ENCODE measurements at regions not wholly inside any gene's neighbourhood (a gene's known extent, or its start where the extent isn't known, plus 50 kb on each side); places are given as distances from the start of the nearest gene placed in this dataset.

DNA sequence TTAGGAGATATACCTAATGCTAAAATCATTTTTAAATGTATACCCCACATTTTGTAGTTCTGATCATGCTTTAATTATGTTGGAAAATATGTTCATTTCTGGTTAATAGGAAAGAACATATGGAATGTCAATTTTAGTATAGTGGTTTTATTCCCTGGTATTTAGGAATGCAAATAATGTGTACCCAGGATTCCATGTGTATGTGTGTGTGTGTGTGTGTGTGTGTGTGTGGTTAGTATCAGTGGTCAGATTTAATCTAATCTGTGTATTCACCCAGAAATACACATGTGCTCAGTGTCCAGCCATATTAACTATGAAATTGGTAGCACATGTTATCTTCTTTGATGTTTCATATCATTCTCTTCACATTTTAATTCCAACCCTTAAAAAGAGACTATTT lies 233.5 kb upstream of the DCBLD2 start:
- no peak overlapping the region for H3K4me2 ChIP-seq (ENCODE audit: low read depth, low read length)
- no peaks in the 10 kb centered on the region for H3K4me1 ChIP-seq (ENCODE audit: insufficient read depth, low read length)
- DNase-seq (ENCODE audit: low spot score) (no peak), FAIRE-seq (no peak), ATAC-seq (no peak)
- H3K4me3 ChIP-seq (replicated peaks in 1 of 3; ENCODE audit: insufficient read depth in 1 of 3, low read depth in 2 of 3, low read length in 3 of 3), result no peak overlapping the region
- ChIA-PET CTCF (ENCODE audit: low intra/inter-chr PET ratio, low total read pairs) (no interaction called here), POLR2A (no interaction called here)
- in situ Hi-C loops (cut with HindIII; ENCODE audit: extremely low pct_ligation_motif_present, low pct_unique_long_range_greater_than_20kb) (no loop called here), intact Hi-C loops (cut with micrococcal nuclease; ENCODE audit: unreplicated experiment) (no loop called here)
- no peak overlapping the region for H3K27ac ChIP-seq (ENCODE audit: extremely low read length, insufficient read depth, low read length)
- H3K27me3 ChIP-seq (ENCODE audit: control insufficient read depth in 1 of 2, insufficient read depth in 2 of 2, low read length in 2 of 2), result no peaks in the 10 kb centered on the region
- no peak for TF ChIP-seq ZNF543 (CRISPR knock-in tag; IDR thresholded peaks at IDR 0.05)
- TF ChIP-seq, protein P1, sequence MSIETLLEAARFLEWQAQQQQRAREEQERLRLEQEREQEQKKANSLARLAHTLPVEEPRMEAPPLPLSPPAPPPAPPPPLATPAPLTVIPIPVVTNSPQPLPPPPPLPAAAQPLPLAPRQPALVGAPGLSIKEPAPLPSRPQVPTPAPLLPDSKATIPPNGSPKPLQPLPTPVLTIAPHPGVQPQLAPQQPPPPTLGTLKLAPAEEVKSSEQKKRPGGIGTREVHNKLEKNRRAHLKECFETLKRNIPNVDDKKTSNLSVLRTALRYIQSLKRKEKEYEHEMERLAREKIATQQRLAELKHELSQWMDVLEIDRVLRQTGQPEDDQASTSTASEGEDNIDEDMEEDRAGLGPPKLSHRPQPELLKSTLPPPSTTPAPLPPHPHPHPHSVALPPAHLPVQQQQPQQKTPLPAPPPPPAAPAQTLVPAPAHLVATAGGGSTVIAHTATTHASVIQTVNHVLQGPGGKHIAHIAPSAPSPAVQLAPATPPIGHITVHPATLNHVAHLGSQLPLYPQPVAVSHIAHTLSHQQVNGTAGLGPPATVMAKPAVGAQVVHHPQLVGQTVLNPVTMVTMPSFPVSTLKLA (IDR thresholded peaks at IDR 0.05), result peak; percentile 48
- H4K20me1 ChIP-seq (ENCODE audit: insufficient read depth, low read length), result no peaks in the 10 kb centered on the region
- H2AFZ ChIP-seq (ENCODE audit: low read length), result no peak overlapping the region
- BruUV-seq (replicated peaks), result no TSS peak
- no peaks in the 10 kb centered on the region for H3K9me3 ChIP-seq (ENCODE audit: low read length)
- no peak overlapping the region for H3K9ac ChIP-seq (ENCODE audit: insufficient read depth, low read depth, low read length)
- H3K79me2 ChIP-seq (ENCODE audit: insufficient read depth, low read length), result no peaks in the 10 kb centered on the region
- H3K36me3 ChIP-seq (replicated peaks in 1 of 2; ENCODE audit: control insufficient read depth in 1 of 2, insufficient read depth in 2 of 2, low read length in 2 of 2), result no peaks in the 10 kb centered on the region

DNA sequence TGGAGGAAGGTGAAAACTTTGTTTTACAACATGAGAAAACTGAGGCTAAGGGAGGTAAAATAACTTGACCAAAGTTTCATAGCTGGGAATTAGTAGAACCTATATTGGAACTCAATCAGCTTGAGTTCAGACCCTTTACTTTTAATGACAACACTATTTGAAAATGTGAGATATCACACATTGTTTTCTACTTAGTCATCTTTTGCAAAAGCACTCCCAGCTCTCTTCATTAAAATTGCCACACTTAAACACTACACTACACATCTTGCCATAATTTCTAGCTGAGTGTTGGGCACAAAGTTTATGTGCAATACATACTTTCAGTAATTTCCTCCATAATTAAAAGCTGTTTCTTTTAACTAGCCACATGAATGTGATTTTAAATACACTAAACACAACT lies 230.4 kb upstream of the DCBLD2 start:
- Histone ChIP-seq H3K9ac (ENCODE audit: insufficient read depth, low read depth, low read length) (no peak overlapping the region), H3K27me3 (ENCODE audit: control insufficient read depth in 1 of 2, insufficient read depth in 2 of 2, low read length in 2 of 2) (no peaks in the 10 kb centered on the region), H3K79me2 (ENCODE audit: insufficient read depth, low read length) (no peaks in the 10 kb centered on the region), H3K4me1 (ENCODE audit: insufficient read depth, low read length) (no peaks in the 10 kb centered on the region), H2AFZ (ENCODE audit: low read length) (no peak overlapping the region), H4K20me1 (ENCODE audit: insufficient read depth, low read length) (no peaks in the 10 kb centered on the region), H3K4me2 (ENCODE audit: low read depth, low read length) (no peak overlapping the region), H3K4me3 (replicated peaks in 1 of 3; ENCODE audit: insufficient read depth in 1 of 3, low read depth in 2 of 3, low read length in 3 of 3) (no peak overlapping the region), H3K36me3 (replicated peaks in 1 of 2; ENCODE audit: control insufficient read depth in 1 of 2, insufficient read depth in 2 of 2, low read length in 2 of 2) (no peaks in the 10 kb centered on the region), H3K27ac (ENCODE audit: extremely low read length, insufficient read depth, low read length) (no peak overlapping the region), H3K9me3 (ENCODE audit: low read length) (no peaks in the 10 kb centered on the region)
- in situ Hi-C loops (cut with HindIII; ENCODE audit: extremely low pct_ligation_motif_present, low pct_unique_long_range_greater_than_20kb) (no loop called here), intact Hi-C loops (cut with micrococcal nuclease; ENCODE audit: unreplicated experiment) (no loop called here)
- FAIRE-seq (no peak), ATAC-seq (no peak), DNase-seq (ENCODE audit: low spot score) (no peak)
- no TSS peak for BruUV-seq (replicated peaks)
- POLR2A ChIA-PET, result no interaction called here
- TF ChIP-seq, protein P2, sequence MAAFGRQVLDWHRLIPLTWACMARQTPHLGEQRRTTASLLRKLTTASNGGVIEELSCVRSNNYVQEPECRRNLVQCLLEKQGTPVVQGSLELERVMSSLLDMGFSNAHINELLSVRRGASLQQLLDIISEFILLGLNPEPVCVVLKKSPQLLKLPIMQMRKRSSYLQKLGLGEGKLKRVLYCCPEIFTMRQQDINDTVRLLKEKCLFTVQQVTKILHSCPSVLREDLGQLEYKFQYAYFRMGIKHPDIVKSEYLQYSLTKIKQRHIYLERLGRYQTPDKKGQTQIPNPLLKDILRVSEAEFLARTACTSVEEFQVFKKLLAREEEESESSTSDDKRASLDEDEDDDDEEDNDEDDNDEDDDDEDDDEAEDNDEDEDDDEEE (CRISPR knock-in tag; IDR thresholded peaks at IDR 0.05), result no peak
- TF ChIP-seq, protein P3, sequence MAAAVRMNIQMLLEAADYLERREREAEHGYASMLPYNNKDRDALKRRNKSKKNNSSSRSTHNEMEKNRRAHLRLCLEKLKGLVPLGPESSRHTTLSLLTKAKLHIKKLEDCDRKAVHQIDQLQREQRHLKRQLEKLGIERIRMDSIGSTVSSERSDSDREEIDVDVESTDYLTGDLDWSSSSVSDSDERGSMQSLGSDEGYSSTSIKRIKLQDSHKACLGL (CRISPR knock-in tag; IDR thresholded peaks at IDR 0.05), result no peak
- TF ChIP-seq, protein P4, sequence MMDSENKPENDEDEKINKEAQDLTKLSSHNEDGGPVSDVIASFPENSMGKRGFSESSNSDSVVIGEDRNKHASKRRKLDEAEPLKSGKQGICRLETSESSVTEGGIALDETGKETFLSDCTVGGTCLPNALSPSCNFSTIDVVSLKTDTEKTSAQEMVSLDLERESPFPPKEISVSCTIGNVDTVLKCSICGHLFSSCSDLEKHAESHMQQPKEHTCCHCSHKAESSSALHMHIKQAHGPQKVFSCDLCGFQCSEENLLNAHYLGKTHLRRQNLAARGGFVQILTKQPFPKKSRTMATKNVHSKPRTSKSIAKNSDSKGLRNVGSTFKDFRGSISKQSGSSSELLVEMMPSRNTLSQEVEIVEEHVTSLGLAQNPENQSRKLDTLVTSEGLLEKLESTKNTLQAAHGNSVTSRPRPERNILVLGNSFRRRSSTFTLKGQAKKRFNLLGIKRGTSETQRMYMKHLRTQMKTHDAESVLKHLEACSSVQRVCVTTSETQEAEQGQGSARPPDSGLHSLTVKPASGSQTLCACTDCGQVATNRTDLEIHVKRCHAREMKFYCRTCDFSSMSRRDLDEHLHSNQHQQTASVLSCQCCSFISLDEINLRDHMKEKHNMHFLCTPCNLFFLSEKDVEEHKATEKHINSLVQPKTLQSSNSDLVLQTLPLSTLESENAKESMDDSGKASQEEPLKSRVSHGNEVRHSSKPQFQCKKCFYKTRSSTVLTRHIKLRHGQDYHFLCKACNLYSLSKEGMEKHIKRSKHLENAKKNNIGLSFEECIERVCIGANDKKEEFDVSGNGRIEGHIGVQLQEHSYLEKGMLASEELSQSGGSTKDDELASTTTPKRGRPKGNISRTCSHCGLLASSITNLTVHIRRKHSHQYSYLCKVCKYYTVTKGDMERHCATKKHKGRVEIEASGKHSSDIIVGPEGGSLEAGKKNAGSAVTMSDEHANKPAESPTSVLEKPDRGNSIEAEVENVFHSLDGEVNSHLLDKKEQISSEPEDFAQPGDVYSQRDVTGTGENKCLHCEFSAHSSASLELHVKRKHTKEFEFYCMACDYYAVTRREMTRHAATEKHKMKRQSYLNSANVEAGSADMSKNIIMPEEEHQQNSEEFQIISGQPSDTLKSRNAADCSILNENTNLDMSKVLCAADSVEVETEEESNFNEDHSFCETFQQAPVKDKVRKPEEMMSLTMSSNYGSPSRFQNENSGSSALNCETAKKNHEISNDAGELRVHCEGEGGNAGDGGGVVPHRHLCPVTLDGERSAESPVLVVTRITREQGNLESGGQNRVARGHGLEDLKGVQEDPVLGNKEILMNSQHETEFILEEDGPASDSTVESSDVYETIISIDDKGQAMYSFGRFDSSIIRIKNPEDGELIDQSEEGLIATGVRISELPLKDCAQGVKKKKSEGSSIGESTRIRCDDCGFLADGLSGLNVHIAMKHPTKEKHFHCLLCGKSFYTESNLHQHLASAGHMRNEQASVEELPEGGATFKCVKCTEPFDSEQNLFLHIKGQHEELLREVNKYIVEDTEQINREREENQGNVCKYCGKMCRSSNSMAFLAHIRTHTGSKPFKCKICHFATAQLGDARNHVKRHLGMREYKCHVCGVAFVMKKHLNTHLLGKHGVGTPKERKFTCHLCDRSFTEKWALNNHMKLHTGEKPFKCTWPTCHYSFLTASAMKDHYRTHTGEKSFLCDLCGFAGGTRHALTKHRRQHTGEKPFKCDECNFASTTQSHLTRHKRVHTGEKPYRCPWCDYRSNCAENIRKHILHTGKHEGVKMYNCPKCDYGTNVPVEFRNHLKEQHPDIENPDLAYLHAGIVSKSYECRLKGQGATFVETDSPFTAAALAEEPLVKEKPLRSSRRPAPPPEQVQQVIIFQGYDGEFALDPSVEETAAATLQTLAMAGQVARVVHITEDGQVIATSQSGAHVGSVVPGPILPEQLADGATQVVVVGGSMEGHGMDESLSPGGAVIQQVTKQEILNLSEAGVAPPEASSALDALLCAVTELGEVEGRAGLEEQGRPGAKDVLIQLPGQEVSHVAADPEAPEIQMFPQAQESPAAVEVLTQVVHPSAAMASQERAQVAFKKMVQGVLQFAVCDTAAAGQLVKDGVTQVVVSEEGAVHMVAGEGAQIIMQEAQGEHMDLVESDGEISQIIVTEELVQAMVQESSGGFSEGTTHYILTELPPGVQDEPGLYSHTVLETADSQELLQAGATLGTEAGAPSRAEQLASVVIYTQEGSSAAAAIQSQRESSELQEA (CRISPR knock-in tag; IDR thresholded peaks at IDR 0.05; ENCODE audit: not compliant biosample characterization), result no peak
- CTCF ChIA-PET (ENCODE audit: low intra/inter-chr PET ratio, low total read pairs), result no interaction called here

Data from HepG2 (cell line).